ENCODE measurements at regions not wholly inside any gene's neighbourhood (a gene's known extent, or its start where the extent isn't known, plus 50 kb on each side); places are given as distances from the start of the nearest gene placed in this dataset.

DNA sequence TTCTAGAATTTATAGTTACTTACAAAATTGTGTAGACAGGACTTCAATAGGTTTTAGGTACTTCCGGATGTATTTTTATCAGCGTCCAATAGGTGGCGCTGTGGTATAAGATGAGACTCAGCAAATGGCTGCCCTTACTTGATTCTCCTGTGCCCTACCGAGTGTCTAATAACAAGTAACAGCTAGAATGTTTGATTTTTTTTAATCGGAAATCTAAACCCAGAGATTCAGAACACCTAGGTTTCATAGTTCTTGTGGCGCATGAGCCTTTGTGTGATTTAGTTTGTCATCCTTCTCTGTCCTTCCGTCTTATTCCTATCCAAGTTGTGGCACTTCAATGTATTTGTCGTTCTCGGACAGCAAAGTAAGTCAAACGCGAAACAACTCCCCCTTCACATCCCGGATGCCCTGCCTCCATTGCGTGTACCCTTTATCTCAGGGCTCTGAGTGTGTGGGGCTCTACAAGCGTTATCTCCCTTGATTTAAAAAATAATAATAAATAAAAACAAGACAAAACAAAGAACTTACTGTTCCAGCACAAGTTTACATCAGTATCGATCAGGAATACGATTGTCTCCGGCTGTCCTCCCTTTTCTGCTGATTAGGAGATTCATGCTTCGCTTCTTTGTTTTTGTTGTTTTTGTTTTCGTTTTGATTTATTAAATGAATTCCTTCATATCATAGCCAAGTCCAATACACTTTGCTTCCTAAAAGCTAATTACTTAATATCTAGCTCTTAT, 50.7 kb upstream of the SLC30A5 start (continued):
- TF ChIP-seq, protein P1, sequence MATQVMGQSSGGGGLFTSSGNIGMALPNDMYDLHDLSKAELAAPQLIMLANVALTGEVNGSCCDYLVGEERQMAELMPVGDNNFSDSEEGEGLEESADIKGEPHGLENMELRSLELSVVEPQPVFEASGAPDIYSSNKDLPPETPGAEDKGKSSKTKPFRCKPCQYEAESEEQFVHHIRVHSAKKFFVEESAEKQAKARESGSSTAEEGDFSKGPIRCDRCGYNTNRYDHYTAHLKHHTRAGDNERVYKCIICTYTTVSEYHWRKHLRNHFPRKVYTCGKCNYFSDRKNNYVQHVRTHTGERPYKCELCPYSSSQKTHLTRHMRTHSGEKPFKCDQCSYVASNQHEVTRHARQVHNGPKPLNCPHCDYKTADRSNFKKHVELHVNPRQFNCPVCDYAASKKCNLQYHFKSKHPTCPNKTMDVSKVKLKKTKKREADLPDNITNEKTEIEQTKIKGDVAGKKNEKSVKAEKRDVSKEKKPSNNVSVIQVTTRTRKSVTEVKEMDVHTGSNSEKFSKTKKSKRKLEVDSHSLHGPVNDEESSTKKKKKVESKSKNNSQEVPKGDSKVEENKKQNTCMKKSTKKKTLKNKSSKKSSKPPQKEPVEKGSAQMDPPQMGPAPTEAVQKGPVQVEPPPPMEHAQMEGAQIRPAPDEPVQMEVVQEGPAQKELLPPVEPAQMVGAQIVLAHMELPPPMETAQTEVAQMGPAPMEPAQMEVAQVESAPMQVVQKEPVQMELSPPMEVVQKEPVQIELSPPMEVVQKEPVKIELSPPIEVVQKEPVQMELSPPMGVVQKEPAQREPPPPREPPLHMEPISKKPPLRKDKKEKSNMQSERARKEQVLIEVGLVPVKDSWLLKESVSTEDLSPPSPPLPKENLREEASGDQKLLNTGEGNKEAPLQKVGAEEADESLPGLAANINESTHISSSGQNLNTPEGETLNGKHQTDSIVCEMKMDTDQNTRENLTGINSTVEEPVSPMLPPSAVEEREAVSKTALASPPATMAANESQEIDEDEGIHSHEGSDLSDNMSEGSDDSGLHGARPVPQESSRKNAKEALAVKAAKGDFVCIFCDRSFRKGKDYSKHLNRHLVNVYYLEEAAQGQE (IDR thresholded peaks at IDR 0.05; ENCODE audit: borderline replicate concordance in 1 of 2, low read depth in 1 of 2, low read length in 2 of 2): no peak
- 0 out of 2 replicates have a peak, but pooled peaks have one; percentile 47 for TF ChIP-seq TGIF2 (CRISPR knock-in tag; IDR thresholded peaks at IDR 0.05)
- TF ChIP-seq, protein P2, sequence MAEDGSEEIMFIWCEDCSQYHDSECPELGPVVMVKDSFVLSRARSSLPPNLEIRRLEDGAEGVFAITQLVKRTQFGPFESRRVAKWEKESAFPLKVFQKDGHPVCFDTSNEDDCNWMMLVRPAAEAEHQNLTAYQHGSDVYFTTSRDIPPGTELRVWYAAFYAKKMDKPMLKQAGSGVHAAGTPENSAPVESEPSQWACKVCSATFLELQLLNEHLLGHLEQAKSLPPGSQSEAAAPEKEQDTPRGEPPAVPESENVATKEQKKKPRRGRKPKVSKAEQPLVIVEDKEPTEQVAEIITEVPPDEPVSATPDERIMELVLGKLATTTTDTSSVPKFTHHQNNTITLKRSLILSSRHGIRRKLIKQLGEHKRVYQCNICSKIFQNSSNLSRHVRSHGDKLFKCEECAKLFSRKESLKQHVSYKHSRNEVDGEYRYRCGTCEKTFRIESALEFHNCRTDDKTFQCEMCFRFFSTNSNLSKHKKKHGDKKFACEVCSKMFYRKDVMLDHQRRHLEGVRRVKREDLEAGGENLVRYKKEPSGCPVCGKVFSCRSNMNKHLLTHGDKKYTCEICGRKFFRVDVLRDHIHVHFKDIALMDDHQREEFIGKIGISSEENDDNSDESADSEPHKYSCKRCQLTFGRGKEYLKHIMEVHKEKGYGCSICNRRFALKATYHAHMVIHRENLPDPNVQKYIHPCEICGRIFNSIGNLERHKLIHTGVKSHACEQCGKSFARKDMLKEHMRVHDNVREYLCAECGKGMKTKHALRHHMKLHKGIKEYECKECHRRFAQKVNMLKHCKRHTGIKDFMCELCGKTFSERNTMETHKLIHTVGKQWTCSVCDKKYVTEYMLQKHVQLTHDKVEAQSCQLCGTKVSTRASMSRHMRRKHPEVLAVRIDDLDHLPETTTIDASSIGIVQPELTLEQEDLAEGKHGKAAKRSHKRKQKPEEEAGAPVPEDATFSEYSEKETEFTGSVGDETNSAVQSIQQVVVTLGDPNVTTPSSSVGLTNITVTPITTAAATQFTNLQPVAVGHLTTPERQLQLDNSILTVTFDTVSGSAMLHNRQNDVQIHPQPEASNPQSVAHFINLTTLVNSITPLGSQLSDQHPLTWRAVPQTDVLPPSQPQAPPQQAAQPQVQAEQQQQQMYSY (CRISPR knock-in tag; IDR thresholded peaks at IDR 0.05): no peak
- TF ChIP-seq, protein P3, sequence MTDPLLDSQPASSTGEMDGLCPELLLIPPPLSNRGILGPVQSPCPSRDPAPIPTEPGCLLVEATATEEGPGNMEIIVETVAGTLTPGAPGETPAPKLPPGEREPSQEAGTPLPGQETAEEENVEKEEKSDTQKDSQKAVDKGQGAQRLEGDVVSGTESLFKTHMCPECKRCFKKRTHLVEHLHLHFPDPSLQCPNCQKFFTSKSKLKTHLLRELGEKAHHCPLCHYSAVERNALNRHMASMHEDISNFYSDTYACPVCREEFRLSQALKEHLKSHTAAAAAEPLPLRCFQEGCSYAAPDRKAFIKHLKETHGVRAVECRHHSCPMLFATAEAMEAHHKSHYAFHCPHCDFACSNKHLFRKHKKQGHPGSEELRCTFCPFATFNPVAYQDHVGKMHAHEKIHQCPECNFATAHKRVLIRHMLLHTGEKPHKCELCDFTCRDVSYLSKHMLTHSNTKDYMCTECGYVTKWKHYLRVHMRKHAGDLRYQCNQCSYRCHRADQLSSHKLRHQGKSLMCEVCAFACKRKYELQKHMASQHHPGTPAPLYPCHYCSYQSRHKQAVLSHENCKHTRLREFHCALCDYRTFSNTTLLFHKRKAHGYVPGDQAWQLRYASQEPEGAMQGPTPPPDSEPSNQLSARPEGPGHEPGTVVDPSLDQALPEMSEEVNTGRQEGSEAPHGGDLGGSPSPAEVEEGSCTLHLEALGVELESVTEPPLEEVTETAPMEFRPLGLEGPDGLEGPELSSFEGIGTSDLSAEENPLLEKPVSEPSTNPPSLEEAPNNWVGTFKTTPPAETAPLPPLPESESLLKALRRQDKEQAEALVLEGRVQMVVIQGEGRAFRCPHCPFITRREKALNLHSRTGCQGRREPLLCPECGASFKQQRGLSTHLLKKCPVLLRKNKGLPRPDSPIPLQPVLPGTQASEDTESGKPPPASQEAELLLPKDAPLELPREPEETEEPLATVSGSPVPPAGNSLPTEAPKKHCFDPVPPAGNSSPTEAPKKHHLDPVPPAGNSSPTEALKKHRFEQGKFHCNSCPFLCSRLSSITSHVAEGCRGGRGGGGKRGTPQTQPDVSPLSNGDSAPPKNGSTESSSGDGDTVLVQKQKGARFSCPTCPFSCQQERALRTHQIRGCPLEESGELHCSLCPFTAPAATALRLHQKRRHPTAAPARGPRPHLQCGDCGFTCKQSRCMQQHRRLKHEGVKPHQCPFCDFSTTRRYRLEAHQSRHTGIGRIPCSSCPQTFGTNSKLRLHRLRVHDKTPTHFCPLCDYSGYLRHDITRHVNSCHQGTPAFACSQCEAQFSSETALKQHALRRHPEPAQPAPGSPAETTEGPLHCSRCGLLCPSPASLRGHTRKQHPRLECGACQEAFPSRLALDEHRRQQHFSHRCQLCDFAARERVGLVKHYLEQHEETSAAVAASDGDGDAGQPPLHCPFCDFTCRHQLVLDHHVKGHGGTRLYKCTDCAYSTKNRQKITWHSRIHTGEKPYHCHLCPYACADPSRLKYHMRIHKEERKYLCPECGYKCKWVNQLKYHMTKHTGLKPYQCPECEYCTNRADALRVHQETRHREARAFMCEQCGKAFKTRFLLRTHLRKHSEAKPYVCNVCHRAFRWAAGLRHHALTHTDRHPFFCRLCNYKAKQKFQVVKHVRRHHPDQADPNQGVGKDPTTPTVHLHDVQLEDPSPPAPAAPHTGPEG (CRISPR knock-in tag; IDR thresholded peaks at IDR 0.05): peak; percentile 99
- TF ChIP-seq ZKSCAN8 (CRISPR knock-in tag; IDR thresholded peaks at IDR 0.05; ENCODE audit: borderline replicate concordance): 0 out of 2 replicates have a peak, but pooled peaks have one; percentile 48
- TF ChIP-seq ZNF572 (CRISPR knock-in tag; IDR thresholded peaks at IDR 0.05): no peak
- TF ChIP-seq, protein P4, sequence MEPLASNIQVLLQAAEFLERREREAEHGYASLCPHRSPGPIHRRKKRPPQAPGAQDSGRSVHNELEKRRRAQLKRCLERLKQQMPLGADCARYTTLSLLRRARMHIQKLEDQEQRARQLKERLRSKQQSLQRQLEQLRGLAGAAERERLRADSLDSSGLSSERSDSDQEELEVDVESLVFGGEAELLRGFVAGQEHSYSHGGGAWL (CRISPR knock-in tag; IDR thresholded peaks at IDR 0.05): no peak
- no peak for TF ChIP-seq ZNF746 (CRISPR knock-in tag; IDR thresholded peaks at IDR 0.05)
- no peak for TF ChIP-seq CEBPB (IDR thresholded peaks at IDR 0.05; ENCODE audit: borderline replicate concordance, low read depth, low read length)

All from HepG2 (cell line).